AG08395 (cell line): ENCODE measurements at regions not wholly inside any gene's neighbourhood (a gene's known extent, or its start where the extent isn't known, plus 50 kb on each side); places are given as distances from the start of the nearest gene placed in this dataset.
A peak's percentile ranks its signal among the peaks of the same experiment; 100 is the strongest.
"Not testable (repeated sequence)": the region's sequence is repeated elsewhere in the genome, so short reads cannot be mapped to it uniquely, and the experiment has no call there.

Source experiments
- DNase-seq: peaks from one replicate; pipeline ENCODE4 v3.0.0; 2012; ENCODE audit warnings: mixed read lengths, low spot score

DNA sequence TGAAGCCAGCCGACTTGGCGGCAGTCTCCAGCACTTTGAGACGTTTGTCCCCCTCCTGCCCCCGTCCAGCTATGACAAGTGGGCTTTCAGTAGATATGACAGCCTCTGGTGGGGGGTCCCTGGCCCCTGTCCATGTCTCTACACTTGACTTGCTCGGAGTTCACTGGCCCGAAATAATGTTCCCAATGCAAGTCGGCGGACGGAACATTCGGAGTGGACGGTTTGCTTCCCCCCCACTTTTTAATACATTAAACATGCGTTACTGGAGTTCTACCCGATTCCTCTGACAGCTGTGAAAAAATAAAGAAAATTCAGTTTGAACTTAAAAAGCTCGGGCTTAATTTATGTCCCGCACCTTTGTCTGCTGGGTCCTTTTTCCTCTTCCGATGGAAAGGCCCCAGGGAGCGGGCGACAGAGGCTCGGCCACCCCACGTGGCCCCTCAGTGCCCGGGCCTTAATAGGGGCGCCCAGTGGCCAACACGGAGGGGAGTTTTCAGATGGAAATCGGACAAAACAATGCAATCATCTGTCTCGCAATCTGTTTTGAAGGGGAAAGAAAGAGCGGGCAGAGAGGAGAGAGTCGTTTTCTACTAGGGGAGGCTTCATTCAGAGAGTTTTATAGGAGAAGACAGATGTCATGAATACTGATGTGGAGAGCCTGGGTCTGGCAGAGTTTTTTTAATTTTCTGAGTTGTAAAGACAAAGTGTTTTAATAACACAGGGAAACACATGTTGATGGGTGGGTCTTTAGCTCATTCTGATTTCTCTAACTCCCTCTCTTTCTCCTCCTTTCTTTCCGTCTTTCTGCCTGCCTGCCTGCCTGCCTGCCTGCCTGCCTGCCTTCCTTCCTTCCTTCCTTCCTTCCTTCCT lies 50.2 kb downstream of the SMIM38 start:
- DNase-seq = no peak

DNA sequence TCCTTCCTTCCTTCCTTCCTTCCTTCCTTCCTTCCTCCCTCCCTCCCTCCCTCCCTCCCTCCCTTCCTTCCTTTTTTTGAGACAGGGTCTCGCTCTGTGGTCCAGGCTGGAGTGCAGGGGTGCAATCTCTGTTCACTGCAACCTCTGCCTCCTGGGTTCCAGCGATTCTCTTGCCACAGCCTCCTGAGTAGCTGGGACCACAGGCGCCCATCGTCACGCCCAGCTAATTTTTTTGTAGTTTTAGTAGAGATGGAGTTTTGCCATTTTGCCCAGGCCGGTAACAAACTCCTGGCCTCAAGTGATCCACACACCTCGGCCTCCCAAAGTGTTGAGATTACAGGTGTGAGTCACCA lies 50.9 kb downstream of the SMIM38 start:
- DNase-seq = not testable (repeated sequence)

DNA sequence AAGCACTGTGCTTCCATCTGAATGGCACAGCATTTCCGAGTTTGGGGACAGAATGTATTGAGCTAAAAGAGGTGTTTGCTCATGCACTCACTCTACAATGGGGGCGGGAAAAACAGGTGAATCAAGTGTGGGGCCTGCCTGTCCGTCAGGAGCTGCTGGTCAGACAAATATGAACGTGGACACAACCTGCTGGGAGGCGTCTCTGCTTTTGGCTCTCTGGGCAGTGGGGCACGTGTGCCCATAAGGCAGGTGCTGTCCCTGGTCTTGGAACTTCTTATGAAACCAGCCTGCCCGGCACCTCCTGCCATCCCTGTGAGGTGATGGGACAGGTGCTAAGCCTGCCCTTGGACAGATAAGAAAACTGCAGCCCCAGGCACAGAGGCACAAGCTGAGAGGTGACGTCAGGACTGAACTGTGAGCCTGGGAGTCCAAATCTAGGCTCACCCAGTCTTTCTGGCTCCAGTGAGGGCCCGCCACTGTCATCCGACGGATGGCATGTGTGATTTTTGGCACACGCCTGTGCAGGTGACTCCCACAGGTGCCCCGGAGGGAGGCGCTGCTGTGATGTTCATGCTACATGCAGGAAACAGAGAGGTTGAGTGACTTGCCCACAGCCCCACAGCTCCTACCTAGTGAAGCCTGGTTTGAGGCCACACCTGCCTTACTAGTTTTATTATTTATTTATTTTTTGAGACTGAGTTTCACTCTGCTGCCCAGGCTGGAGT lies 51.6 kb downstream of the SMIM38 start:
- DNase-seq = no peak

DNA sequence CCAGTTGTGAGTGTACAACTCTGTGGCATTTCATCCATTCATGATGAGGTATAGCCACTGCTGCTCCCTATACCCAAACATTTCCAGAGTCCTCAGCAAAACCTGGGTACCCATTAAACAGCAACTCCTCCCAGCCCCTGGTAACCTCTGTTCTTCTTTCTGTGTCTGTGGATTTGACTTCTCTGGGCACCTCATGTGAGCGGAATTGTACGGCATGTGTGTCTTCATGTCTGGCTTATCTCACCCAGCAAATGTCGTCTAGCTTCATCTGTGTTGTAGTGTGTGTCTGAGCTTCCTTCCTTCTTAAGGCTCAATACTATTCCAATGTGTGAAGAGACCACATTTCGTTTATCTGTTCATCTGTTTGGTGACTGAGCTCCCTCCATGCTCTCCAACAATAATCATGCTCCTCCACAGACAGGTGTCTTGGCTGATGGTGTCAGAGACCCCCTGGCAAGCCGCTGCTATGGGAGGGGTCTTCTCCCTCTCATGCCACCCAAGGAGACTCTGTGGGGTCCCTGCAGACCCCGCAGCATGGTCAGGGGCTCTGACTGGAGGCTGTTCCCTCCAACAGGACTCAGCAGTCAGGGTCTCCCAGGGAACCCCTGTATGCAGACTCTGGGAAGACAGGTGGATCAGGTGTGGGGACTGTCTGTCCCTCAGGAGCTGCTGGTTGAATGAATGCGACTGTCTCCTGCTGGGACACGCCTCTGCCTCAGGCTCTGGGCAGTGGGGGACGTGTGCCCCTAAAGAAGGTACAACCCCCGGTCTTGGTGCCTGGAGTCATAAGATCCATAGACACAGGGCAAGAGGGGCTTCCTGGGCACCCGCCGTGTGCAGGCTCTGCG lies 52.7 kb downstream of the SMIM38 start:
- no peak for DNase-seq

DNA sequence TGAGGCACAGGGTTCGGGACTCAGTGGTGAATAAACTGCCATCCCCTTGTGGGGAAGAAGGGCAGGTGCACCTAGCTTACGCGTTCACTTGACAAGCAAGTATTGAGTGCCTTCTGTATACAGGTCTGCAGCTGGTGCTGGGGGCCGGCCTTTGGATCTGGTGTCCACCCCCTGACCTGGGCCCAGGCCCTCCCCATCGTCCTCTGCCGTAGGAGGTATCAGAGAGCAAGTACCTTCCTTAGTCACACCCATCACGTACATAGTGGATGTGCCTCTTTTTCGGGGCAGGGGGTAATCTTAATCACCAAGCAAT lies 53.3 kb downstream of the SMIM38 start:
- DNase-seq = no peak

DNA sequence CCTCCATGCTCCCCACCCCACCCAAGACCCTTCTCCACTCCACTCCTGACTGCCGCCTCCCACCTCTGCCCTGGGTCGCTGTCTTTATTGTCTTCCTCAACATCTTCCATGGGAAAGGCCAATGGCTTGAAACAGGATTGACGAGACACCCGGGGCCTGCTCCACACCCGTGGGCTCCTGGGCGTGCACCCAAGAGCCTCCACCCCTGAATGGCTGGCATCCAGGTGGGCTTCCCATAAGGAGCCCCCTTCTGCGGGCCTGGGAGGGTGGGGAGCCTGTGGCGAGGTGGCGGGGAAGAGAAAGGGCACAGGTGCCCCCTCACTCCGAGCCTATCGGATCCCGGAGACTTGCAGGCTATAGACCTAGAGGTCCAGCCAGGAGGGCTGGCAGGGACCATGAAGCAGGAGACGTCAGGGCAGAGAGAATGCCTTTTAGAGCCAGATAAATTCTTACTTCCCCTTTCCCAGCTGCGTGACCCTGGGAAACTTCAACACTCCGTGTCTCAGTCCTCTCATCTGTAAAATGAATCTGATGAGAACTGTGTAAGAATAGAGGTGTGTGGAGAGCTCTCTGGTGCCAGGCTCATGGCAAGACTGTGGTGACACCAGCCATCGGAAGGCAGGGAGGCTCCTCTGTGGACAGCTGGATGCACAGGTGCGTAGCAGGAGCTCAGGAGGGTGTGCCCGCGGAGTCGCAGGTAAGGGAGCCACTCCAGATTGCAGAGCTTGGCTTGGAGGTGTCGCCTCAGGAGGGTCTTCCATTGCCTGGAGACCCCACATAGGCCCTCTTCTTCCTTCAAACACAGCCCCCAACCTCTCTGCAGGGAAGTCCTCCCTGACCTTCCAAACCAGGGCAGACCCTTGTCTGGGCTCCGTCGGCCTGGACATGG lies 53.9 kb downstream of the SMIM38 start:
- DNase-seq = no peak

DNA sequence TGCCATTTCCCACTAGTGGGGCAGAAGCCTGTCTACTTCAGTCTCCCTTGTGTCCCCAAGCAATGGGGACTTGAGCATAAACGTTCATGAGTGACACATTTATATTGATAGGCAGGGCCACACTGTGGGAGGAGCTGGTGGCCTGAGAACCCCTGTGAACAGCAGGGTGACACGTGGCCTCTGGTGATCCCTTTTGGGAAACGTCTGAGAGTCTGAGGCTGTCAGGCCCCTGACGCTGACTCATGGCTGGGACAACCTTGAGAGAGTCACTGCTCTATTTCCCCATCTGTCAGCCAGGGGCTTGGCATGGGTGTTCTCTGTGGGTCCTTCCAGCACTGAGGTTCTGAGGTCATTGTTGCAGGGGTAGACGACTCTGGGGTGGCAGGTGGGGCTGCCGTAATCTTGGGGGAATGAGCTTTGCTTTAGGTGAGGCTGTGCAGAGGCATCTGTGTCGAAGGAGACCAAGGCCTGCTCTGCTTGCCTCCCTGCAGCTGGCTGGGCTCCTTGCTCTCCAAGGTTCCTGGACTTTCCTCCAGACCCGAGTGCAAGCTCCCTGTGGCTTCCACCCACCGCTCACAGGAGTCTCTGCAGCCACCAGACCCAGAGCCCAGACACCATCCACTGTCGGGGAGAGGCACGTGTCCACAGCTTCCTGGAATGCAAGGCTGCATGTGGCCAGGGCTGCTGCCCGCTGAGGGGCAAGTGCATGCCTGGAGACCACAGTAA lies 54.7 kb downstream of the SMIM38 start:
- DNase-seq = peak; percentile 20

DNA sequence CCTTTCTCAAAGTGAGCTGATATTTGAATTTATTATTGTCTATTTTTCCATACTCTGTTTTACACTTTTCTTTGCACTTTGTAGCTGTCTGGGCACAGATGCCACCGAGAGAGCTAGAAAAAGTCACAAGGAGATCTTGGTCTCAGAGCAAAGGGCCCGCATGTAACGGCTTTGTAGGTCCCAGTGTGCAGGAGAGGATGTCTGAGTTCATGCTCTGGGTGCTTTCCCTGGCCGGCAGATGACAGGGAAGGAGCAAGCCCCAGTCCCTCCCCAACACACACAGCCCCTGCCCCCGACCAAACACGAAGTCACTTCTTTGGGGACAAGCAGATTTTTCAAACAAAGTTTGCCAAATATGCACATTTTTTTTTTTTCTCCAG lies 55.8 kb downstream of the SMIM38 start:
- DNase-seq = no peak

DNA sequence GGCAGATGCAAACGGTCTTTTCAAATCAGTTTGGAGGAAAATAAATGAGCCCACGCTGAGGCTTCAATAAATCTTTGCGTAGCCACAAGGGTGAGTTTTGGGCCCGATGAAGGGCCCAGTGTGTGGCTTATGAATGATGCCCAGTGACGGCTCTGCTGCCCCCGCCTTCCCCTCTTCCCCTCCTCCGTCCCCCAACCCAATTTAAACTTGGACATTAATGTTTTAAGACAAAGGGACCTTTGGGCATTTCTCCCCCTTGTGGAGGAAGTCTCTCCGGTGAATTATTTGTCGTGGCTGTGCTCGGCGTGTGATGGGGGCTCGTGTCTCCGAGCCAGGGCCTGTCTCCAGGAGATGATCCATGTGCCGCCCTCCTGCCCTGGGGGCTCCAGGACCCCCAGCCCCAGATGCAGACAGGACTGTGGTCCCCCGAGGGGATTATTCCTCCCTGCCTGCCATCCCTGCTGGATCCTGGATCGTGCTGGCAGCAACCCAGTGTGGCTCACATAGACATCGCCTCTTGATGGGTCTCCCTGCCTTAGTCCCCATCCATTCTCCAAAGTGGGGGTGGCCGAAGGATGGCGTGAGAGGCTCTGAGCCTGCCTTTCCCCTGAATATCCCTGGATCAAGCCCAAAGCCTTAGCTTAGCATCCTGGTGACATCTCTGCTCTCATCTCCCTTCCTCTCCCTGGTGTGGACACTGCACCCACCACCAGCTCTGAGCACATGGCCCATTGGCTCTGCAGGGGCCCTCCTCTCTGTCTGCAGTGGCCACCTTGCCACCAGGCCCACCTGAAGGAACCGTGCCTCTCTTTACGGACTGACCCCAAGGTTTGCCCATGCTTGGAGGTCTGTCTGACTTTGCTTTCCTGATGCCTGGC lies 56.4 kb downstream of the SMIM38 start:
- DNase-seq = no peak

DNA sequence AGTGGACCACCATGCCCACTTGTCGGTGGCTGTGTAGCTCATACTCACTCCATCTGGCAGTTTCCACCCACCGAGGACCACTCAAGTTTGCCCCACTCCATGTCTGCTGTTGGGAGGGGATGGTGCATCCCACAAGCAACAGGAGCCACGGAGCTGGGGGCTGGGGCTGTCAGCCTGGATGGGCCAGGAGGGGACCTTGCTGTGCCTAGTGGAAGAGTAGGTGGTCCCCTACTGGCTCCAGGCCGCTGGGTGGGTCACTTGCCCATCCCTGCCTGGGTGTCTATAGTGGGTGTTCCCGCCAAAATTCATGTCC lies 57.0 kb downstream of the SMIM38 start:
- DNase-seq = no peak

DNA sequence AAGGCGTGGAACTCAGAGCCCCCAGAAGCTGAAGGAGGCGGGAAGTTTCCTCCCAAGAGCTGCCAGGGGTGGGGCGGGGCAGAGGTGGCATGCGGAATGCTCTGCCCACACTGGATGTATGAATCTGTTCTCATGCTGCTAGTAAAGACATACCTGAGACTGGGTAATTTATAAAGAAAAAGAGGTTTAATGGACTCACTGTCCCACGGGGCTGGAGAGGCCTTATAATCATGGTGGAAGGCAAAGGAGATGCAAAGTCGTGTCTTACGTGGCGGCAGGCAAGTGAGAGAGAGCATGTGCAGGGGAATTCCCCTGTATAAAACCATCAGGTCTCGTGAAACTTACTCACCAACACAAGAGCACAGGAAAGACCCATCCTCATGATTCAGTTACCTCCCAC lies 57.6 kb downstream of the SMIM38 start:
- no peak for DNase-seq

DNA sequence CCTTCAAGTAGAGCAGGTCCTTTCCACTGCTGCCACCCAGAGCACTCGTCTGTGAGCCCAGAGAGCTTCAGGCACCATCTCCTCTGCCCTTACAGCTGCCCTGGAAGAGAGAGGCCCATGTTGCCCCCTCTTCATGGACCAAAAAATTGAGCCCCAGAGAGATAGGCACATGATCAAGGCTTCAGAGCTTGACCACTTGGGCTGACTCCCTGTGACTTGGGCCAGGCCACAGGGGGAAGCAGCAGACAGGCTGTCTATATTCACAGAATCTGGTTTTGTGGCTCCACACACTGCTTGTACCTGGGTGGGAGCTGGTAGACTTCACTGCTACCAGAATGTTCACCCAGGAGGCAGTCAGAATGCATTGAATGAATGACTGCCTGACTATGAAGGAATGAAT lies 58.2 kb downstream of the SMIM38 start:
- DNase-seq = no peak

DNA sequence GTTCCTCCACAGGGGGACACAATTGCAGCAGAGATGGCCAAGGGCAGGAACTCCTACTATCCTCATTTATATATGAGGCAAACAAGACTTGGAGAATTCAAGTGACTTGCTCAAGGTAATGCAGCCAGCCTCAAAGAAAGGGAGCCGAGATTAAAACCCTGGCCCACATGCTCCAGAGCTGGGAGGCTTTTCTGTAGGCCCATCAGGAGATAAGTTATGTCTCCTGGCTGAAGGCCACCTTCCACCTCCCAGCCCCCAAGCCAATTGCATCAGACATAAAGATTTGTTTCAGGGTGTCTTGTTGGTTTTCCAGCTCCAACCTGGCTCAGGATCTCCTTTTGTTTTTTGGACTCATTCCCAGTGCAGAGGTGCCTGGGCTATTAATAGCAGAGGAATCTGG lies 59.5 kb downstream of the SMIM38 start:
- DNase-seq = no peak

DNA sequence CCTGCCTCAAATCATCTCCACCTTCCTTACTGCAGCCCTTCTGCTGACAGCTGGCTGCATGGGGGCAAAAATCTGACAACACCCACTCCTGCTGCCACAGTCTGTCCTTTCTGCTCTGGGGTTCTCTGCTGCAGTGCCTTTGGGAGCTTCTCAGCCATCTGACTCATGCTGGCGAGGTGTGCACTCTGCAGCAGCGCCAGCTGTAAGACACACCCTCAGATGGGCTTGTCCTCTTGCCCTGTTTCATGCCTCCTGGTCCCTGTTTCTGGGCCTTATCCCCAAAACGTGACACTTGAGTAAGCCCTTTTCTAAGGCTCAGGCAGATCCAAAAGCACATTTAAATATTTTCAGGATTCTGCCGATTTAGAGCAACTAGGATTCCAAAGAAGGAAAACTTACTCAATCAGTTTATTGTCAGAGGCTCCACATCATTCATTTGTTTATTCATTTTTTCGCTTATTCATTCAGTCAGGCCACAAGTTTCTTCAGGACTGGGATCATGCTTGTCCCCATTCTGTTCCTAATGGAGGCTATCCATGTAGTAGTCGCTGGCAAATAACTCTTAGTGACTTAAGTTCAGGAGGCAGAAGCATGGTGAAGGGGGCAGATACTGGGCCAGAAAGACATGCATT lies 60.2 kb downstream of the SMIM38 start:
- peak; percentile 66 for DNase-seq

DNA sequence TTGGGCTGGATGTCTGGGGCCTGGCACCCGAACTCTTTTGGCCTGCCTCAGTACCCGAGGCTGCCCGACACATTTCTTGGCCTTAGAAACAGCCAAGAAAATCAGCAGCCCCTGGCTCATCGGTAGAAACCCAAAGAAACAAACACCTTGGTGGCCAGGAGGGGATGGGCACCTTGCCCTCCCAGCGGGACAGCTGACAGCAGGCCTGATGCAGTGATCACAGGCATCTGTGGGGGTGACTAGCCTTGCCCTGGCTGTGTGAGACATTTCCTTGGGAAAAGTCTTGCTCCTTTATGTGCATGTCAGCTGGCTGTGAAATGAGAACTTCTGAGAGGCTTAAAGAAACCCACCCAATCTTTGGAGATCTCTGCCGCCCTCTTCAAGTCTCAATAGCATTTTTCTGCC lies 60.9 kb downstream of the SMIM38 start:
- no peak for DNase-seq

DNA sequence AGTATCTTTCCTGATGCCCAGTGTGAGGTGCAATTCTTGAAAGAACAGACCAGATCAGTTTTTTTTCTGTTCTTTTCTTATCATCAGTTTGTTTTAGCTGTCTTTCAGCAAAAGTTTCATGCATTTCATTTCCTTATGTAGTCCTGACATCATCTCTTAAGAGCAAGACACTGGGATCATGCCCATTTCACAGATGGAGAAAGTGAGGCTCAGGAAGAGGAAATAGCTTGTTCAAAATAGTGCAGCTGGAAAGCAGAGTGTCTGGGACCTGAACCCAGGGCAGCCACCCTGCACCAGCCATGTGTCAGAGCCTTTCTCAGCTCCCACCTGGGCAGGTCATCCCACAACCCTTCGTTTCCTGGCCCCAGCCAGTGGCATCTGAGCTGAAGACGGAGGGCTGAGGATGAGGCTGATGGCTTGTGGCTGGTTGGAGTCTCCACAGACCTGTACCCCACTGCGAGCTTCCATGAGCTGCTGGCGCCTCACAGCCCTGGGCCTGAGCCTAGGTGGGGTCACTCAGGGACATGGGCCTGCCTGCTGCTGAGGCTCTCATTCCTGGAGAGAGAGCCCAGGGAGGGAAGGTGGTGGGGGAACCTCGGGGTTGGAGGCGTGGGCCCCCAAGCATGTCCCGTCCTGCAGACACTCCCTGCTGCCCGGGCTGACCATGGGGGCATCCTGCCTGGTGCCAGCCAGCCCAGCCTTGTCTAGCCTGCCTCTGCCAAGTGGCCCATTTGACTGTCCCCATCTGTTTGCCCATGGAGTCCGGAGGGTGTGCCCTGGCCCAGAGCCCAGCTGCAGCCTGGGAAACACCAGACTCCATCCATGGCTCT lies 61.8 kb downstream of the SMIM38 start:
- no peak for DNase-seq

DNA sequence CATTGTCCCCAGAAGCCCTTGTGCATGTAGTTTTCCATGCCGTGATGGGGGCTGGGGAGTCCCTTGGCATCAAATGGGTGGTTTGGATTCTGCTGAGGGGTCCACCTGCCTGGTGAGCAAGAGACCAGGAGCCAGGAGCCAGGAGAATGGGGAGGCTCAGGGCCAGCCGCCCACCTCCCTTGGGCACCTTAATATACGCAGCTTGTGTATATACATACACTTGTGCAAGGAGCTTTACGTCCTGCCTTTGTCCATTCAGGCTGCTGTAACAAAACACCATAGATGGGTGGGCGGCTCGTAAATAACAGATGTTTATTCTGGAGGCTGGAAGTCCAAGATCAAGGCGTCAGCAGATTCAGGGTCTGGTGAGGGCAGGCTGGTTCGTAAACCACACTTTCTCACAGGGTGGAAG lies 62.5 kb downstream of the SMIM38 start:
- DNase-seq = no peak

DNA sequence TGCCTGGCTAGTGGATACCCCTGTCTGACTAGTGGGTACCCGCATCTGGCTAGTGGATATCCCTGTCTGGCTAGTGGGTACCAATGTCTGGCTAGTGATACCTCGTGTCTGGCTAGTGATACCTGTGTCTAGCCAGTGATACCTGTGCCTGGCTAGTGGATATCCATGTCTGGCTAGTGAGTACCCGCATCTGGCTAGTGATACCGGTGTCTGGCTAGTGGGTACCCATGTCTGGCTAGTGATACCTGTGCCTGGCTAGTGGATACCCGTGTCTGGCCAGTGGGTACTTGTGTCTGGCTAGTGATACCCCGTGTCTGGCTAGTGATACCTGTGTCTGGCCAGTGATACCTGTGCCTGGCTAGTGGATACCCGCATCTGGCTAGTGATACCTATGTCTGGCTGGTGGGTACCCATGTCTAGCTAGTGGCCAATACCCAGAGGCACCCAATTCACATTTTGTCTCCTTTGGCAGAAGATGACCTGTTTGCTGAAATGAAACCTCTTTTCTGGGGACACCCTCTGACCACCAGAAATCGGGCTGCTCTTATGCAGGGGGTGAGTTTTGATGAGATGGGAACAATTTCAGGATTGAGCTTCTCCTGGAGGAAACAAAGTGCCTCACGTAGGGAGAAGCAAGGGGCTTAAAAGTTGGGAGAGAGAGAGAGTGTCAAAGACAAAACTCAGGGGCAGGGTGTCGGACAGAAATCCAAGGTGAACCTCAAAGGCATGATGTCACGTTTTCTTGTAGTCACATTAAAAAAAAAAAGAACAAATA lies 63.4 kb downstream of the SMIM38 start:
- DNase-seq = no peak
